ENCODE measurements at regions not wholly inside any gene's neighbourhood (a gene's known extent, or its start where the extent isn't known, plus 50 kb on each side); places are given as distances from the start of the nearest gene placed in this dataset.

DNA sequence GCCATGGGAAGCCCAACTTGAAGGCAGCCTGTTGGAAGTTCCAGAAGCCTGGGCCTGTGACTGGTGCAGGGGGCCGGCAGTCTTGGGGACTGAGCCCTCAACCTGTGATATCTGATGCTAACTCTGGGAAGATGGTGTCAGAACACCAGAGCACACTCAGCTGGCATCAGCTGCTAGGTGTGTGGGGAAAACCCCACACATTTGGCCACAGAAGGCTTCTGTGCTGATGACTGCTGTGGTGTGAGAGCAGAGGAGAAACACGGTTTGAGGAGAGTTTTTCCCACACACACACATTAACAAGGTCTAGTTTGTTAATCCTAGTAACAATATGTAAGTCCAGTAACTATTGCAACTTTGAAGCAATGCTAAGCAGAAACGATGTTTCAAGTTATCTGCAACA lies 78.0 kb downstream of the PSMB1 start:
- no peak for DNase-seq (ENCODE audit: low spot score)
- Histone ChIP-seq H3K4me3 (no peak overlapping the region), H3K4me2 (no peak overlapping the region), H3K9ac (no peak overlapping the region), H4K20me1 (ENCODE audit: low read depth) (no peaks in the 10 kb centered on the region), H2AFZ (replicated peaks) (no peak overlapping the region), H3K27me3 (no peaks in the 10 kb centered on the region), H3F3A (ENCODE audit: low read depth) (no peaks in the 10 kb centered on the region), H3K79me2 (ENCODE audit: low read depth) (no peaks in the 10 kb centered on the region), H3K36me3 (no peaks in the 10 kb centered on the region), H3K4me1 (peaks cover 5% of the 10 kb centered on the region), H3K27ac (no peak overlapping the region), H3K9me3 (ENCODE audit: low read depth) (no peaks in the 10 kb centered on the region)
- peaks cover 2% of the 10 kb centered on the region for H3K27me3 Mint-ChIP-seq (ENCODE audit: insufficient read depth, low read depth)
- H3K27ac Mint-ChIP-seq: no peak overlapping the region
- H3K4me1 Mint-ChIP-seq: peaks cover 36% of the 10 kb centered on the region
- no peak for TF ChIP-seq EZH2phosphoT487 (IDR thresholded peaks at IDR 0.05)
- no peak for TF ChIP-seq EZH2 (IDR thresholded peaks at IDR 0.05)
- TF ChIP-seq, protein P1, sequence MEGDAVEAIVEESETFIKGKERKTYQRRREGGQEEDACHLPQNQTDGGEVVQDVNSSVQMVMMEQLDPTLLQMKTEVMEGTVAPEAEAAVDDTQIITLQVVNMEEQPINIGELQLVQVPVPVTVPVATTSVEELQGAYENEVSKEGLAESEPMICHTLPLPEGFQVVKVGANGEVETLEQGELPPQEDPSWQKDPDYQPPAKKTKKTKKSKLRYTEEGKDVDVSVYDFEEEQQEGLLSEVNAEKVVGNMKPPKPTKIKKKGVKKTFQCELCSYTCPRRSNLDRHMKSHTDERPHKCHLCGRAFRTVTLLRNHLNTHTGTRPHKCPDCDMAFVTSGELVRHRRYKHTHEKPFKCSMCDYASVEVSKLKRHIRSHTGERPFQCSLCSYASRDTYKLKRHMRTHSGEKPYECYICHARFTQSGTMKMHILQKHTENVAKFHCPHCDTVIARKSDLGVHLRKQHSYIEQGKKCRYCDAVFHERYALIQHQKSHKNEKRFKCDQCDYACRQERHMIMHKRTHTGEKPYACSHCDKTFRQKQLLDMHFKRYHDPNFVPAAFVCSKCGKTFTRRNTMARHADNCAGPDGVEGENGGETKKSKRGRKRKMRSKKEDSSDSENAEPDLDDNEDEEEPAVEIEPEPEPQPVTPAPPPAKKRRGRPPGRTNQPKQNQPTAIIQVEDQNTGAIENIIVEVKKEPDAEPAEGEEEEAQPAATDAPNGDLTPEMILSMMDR (IDR thresholded peaks at IDR 0.05): no peak
- H3K4me3 Mint-ChIP-seq: no peak overlapping the region
- H3K36me3 Mint-ChIP-seq: no peaks in the 10 kb centered on the region
- H3K9me3 Mint-ChIP-seq: no peaks in the 10 kb centered on the region

DNA sequence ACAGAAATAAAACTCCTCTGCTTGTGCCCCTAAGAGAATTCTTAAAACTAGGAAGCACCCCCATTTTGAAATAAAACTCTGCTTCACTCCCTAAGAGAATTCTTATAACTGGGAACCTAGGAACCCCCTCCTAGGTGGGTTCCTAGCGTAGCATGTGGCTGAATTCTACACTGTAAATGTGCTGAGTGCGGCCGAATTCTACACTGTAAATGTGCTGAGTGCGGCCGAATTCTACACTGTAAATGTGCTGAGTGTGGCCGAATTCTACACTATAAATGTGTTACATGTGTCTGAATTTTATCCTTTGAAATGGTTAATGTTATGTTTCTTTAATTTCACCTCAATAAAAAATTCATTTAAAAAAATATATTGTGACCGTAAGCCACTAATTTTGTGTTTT lies 79.3 kb downstream of the PSMB1 start:
- no peaks in the 10 kb centered on the region for H3K79me2 ChIP-seq (ENCODE audit: low read depth)
- Mint-ChIP-seq H3K27ac (no peak overlapping the region), H3K4me3 (no peak overlapping the region), H3K4me1 (peaks cover 36% of the 10 kb centered on the region), H3K9me3 (no peaks in the 10 kb centered on the region), H3K27me3 (ENCODE audit: insufficient read depth, low read depth) (peaks cover 2% of the 10 kb centered on the region), H3K36me3 (no peaks in the 10 kb centered on the region)
- H3F3A ChIP-seq (ENCODE audit: low read depth): no peaks in the 10 kb centered on the region
- no peaks in the 10 kb centered on the region for H4K20me1 ChIP-seq (ENCODE audit: low read depth)
- H3K9ac ChIP-seq: no peak overlapping the region
- H3K4me1 ChIP-seq: peaks cover 5% of the 10 kb centered on the region
- no peaks in the 10 kb centered on the region for H3K36me3 ChIP-seq
- H3K4me3 ChIP-seq: no peak overlapping the region
- no peaks in the 10 kb centered on the region for H3K27me3 ChIP-seq
- H2AFZ ChIP-seq (replicated peaks): no peak overlapping the region
- no peaks in the 10 kb centered on the region for H3K9me3 ChIP-seq (ENCODE audit: low read depth)
- TF ChIP-seq, protein P1 (IDR thresholded peaks at IDR 0.05): no peak
- no peak for TF ChIP-seq EZH2phosphoT487 (IDR thresholded peaks at IDR 0.05)
- no peak for TF ChIP-seq EZH2 (IDR thresholded peaks at IDR 0.05)
- H3K4me2 ChIP-seq: no peak overlapping the region
- H3K27ac ChIP-seq: no peak overlapping the region
- DNase-seq (ENCODE audit: low spot score): no peak

GRCh38 chr6:170473301-170473717 lies 79.8 kb downstream of the PSMB1 start:
- no peaks in the 10 kb centered on the region for H3K36me3 Mint-ChIP-seq
- H3K27ac Mint-ChIP-seq: no peak overlapping the region
- Histone ChIP-seq H3K27me3 (no peaks in the 10 kb centered on the region), H3K9ac (no peak overlapping the region), H3K27ac (no peak overlapping the region), H3K36me3 (no peaks in the 10 kb centered on the region), H3K79me2 (ENCODE audit: low read depth) (no peaks in the 10 kb centered on the region), H2AFZ (replicated peaks) (no peak overlapping the region), H3K4me1 (peaks cover 5% of the 10 kb centered on the region), H4K20me1 (ENCODE audit: low read depth) (no peaks in the 10 kb centered on the region), H3K4me2 (no peak overlapping the region), H3F3A (ENCODE audit: low read depth) (no peaks in the 10 kb centered on the region), H3K4me3 (no peak overlapping the region), H3K9me3 (ENCODE audit: low read depth) (no peaks in the 10 kb centered on the region)
- peaks cover 1% of the 10 kb centered on the region for H3K9me3 Mint-ChIP-seq
- no peak for TF ChIP-seq EZH2 (IDR thresholded peaks at IDR 0.05)
- no peak for TF ChIP-seq EZH2phosphoT487 (IDR thresholded peaks at IDR 0.05)
- TF ChIP-seq, protein P1 (IDR thresholded peaks at IDR 0.05): no peak
- H3K4me3 Mint-ChIP-seq: no peak overlapping the region
- no peak for DNase-seq (ENCODE audit: low spot score)
- peaks cover 2% of the 10 kb centered on the region for H3K27me3 Mint-ChIP-seq (ENCODE audit: insufficient read depth, low read depth)
- peaks cover 36% of the 10 kb centered on the region for H3K4me1 Mint-ChIP-seq

All from neural progenitor cell (in vitro differentiated cells).